CD4-positive, alpha-beta T cell (primary cell): ENCODE measurements at regions not wholly inside any gene's neighbourhood (a gene's known extent, or its start where the extent isn't known, plus 50 kb on each side); places are given as distances from the start of the nearest gene placed in this dataset.

Experiments
- ATAC-seq: fragments of 200-7000 bp; cut with Tn5 transposase; one replicate; pipeline ENCODE4 v1.10.0; 2022; ENCODE audit warnings: mild to moderate bottlenecking; ENCODE audit not compliant: poor library complexity
- CTCF ChIA-PET: fragments of 350-600 bp; sonication (Branson Sonifier 250); formaldehyde crosslinking; loops from one replicate; lab custom pipeline; 2021; ENCODE audit warnings: antibody characterized with exemption, inconsistent platforms; lab: Charles Lee
- POLR2A ChIA-PET: fragments of 350-600 bp; sonication (Branson Sonifier 250); formaldehyde crosslinking; loops from one replicate; lab custom pipeline; 2021; ENCODE audit warnings: antibody characterized with exemption, inconsistent platforms; lab: Charles Lee
- DNase-seq, 14 experiments: peaks; one replicate each; pipeline ENCODE4 v3.0.0-alpha.2; 2013 to 2020; ENCODE audit warnings: mixed read lengths in 2 of 14
- H3K27ac ChIP-seq, 2 donors: one replicate each; pipeline versions ENCODE4 v1.5.1 to v1.7.0; 2013; ENCODE audit warnings: low read length in 2 of 2, low read depth in 1 of 2, mild to moderate bottlenecking in 1 of 2
- H3K27me3 ChIP-seq, 2 experiments: 1 replicate in 1 of 2; 2 replicates in 1 of 2; pipeline versions ENCODE4 v1.6.1 to v1.7.0; 2013; ENCODE audit warnings: low read length in 2 of 2, control low read depth in 1 of 2, mild to moderate bottlenecking in 1 of 2, moderate library complexity in 1 of 2; ENCODE audit not compliant: insufficient read depth in 2 of 2, control insufficient read depth in 1 of 2
- H3K36me3 ChIP-seq: one replicate; pipeline ENCODE4 v1.6.1; 2013; ENCODE audit warnings: low read length, control low read depth; ENCODE audit not compliant: insufficient read depth
- H3K4me1 ChIP-seq: one replicate; pipeline ENCODE4 v1.6.1; 2013; ENCODE audit warnings: low read length, control low read depth; ENCODE audit not compliant: insufficient read depth
- H3K4me3 ChIP-seq: one replicate; pipeline ENCODE4 v1.5.1; 2013; ENCODE audit warnings: mild to moderate bottlenecking, low read length, moderate library complexity
- H3K9me3 ChIP-seq, 2 experiments: 1 replicate in 1 of 2; 2 replicates in 1 of 2; pipeline versions ENCODE4 v1.6.1 to v1.7.0; 2013; ENCODE audit warnings: low read length in 2 of 2, mild to moderate bottlenecking in 2 of 2, control low read depth in 1 of 2, moderate library complexity in 1 of 2; ENCODE audit not compliant: control insufficient read depth in 1 of 2, insufficient read depth in 1 of 2
- H3K27ac Mint-ChIP-seq: one replicate; pipeline ENCODE4 v1.8.0; 2020; ENCODE audit warnings: mixed read lengths
- H3K27me3 Mint-ChIP-seq: one replicate; pipeline ENCODE4 v1.8.0; 2021; ENCODE audit warnings: mixed read lengths
- H3K36me3 Mint-ChIP-seq: one replicate; pipeline ENCODE4 v1.8.0; 2021; ENCODE audit warnings: low read depth, mixed read lengths
- H3K4me1 Mint-ChIP-seq: one replicate; pipeline ENCODE4 v1.8.0; 2021; ENCODE audit warnings: low read depth, mixed read lengths
- H3K4me3 Mint-ChIP-seq: one replicate; pipeline ENCODE4 v1.8.0; 2020; ENCODE audit warnings: mild to moderate bottlenecking, mixed read lengths
- H3K9me3 Mint-ChIP-seq: one replicate; pipeline ENCODE4 v1.8.0; 2020; ENCODE audit warnings: mixed read lengths
- CTCF ChIP-seq: fragments of 200-600 bp; IDR thresholded peaks from one replicate; pipeline ENCODE4 v1.8.0; 2022; ENCODE audit warnings: antibody characterized with exemption, mild to moderate bottlenecking
- intact Hi-C, 2 experiments: fragments of 100-400 bp; cut with DNase I in 1 of 2; cut with micrococcal nuclease in 1 of 2; formaldehyde crosslinking; loops; one replicate each; pipeline versions ENCODE4 v1.15.1 to v1.9.0; 2023 to 2025; cut with DNase I, micrococcal nuclease

- Histone ChIP-seq H3K4me3 (no peak overlapping the region), H3K9me3 (no peaks in the 10 kb centered on the region), H3K27ac (no peak overlapping the region), H3K27me3 (peaks cover 0 to 6% of the 10 kb centered on the region in 2 experiments), H3K4me1 (no peaks in the 10 kb centered on the region), H3K36me3 (no peaks in the 10 kb centered on the region)
- no peaks in the 10 kb centered on the region for H3K9me3 Mint-ChIP-seq
- ChIA-PET POLR2A (no interaction called here), CTCF (no interaction called here)
- intact Hi-C loops, result no loop called here
- peaks cover 56% of the 10 kb centered on the region for H3K27me3 Mint-ChIP-seq
- H3K27ac Mint-ChIP-seq, result no peak overlapping the region
- H3K4me3 Mint-ChIP-seq, result no peak overlapping the region
- ATAC-seq (no peak), DNase-seq (no peak)
- TF ChIP-seq CTCF, result no peak
- H3K4me1 Mint-ChIP-seq, result no peaks in the 10 kb centered on the region
- H3K36me3 Mint-ChIP-seq, result no peaks in the 10 kb centered on the region
Measured at GRCh38 chr15:62382046-62382445, 217.0 kb upstream of the C2CD4B start.

GRCh38 chr15:62389885-62390790 lies 225.1 kb upstream of the C2CD4B start, which contains the start of gene TLN2:
Gene TLN2, plus strand, starts transcription at chr15:62390550.
- H3K4me3 Mint-ChIP-seq, result peak within 1 kb of the TSS; percentile 98
- peaks cover 16% of the 10 kb centered on the region for H3K4me1 Mint-ChIP-seq
- peaks cover 34% of the 10 kb centered on the region for H3K27me3 Mint-ChIP-seq
- POLR2A ChIA-PET, result interaction anchor here (0.9 to 1.1 kb wide), 2 partner anchors 14 to 34 kb away, joined by 3 read pairs; no protein-coding TSS in a partner anchor
- no peak within 1 kb of the TSS for H3K27ac ChIP-seq
- intact Hi-C loops, result no loop called here
- H3K4me3 ChIP-seq, result peak within 1 kb of the TSS; percentile 93
- H3K27me3 ChIP-seq, result peaks cover 19 to 29% of the 10 kb centered on the region in 2 experiments
- H3K36me3 Mint-ChIP-seq, result no peaks in the 10 kb centered on the region
- peak; percentile 8 to 77 (median 38) for DNase-seq
- CTCF ChIA-PET, result no interaction called here
- peaks cover 21% of the 10 kb centered on the region for H3K4me1 ChIP-seq
- H3K9me3 Mint-ChIP-seq, result no peaks in the 10 kb centered on the region
- H3K36me3 ChIP-seq, result no peaks in the 10 kb centered on the region
- H3K27ac Mint-ChIP-seq, result no peak within 1 kb of the TSS
- no peaks in the 10 kb centered on the region for H3K9me3 ChIP-seq
- peak; percentile 69 for ATAC-seq
- TF ChIP-seq CTCF, result no peak

- CTCF ChIA-PET, result no interaction called here
- Histone ChIP-seq H3K27ac (no peak overlapping the region), H3K4me1 (peaks cover 21% of the 10 kb centered on the region), H3K27me3 (peaks cover 19 to 29% of the 10 kb centered on the region in 2 experiments), H3K9me3 (no peaks in the 10 kb centered on the region), H3K36me3 (no peaks in the 10 kb centered on the region), H3K4me3 (peak overlapping the region; percentile 93)
- no peak for TF ChIP-seq CTCF
- peaks cover 37% of the 10 kb centered on the region for H3K27me3 Mint-ChIP-seq
- peak; percentile 35 for ATAC-seq
- POLR2A ChIA-PET, result interaction anchor here (0.6 to 1.1 kb wide), 3 partner anchors 15 to 35 kb away, joined by 3 read pairs; no protein-coding TSS in a partner anchor
- peaks cover 16% of the 10 kb centered on the region for H3K4me1 Mint-ChIP-seq
- H3K4me3 Mint-ChIP-seq, result peak overlapping the region; percentile 98
- peak in 6 of 14 experiments; percentile 9 to 35 (median 22) for DNase-seq
- no peak overlapping the region for H3K27ac Mint-ChIP-seq
- intact Hi-C loops, result no loop called here
- no peaks in the 10 kb centered on the region for H3K36me3 Mint-ChIP-seq
- no peaks in the 10 kb centered on the region for H3K9me3 Mint-ChIP-seq
Measured at GRCh38 chr15:62390791-62391640, 225.9 kb upstream of the C2CD4B start.
